NCI-H226 (cell line): ENCODE measurements at regions not wholly inside any gene's neighbourhood (a gene's known extent, or its start where the extent isn't known, plus 50 kb on each side); places are given as distances from the start of the nearest gene placed in this dataset.

ENCODE experiments used
- DNase-seq: peaks from one replicate; pipeline ENCODE4 v3.0.0-alpha.2; 2015

DNA sequence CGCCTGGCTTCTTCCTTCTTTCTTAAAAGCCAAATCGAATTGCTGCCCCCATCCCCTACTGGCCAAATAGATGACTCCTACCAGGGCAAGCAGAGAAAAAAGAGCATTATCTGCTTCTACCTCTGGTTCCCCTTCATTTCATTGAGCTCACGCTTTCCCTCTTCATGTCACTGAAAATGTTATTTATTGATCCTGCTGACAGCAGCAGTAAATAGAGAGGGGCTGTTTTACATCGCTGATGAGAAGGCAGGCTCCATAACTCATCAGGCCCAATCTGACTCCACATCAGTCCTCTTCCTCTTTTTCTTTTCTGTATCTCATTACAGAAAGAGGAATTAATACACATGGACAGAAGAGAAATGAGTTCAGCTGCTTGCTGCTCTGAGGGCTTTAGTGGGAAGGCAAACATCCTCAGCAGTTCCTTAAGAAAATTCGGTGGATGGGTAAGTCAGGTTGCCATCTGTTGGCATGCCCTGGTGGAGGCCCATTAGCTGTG is 904.1 kb downstream of the KCNMA1 start:
- DNase-seq: no peak

DNA sequence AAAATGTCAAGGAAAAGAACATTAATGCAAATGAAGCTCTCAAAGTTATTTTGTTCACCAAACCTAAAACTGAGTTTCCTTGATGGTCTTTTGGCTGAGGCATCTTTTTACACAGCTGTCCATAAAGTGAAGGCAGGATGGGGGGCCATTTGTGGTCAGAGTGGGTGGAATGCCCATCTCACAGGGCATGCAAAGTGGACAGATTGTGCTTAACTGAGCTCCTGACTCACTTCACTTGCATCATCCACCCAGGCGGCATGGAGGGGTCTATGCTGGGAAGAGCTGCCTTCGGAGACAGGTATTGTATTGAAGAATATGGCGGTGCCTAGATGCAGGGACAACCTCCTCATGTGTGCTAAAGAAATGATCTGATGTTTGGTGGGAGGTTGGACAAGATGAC is 905.3 kb downstream of the KCNMA1 start:
- DNase-seq: no peak

DNA sequence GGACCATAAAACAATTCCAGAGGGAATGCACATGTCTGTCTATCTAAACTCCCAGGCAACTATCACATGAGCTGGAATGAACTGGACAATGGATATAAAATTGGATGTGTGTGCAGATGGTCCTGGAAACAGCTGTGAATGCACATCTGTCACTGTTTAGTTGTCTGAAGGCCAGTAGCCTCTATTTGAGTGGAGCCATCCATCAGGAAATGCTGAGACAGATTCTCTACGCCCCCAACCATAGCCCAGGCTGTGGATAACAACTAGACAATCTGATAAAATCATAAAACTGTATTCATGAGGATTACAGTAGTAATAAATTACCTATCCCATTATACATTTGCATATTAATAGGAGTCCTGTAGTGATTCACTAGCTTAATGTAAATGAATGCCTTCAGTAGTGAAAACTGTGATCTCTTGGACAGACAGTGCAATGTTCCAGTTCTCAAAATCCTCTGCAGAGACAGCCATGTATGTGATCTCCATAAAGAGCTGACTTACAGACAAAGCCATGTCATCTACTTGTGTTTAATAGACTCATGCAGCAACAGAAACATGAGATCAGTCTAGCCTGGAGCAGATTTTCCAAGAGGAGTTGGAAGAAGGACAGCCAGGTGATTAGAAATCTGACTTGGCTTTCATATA is 907.6 kb downstream of the KCNMA1 start:
- DNase-seq: no peak

DNA sequence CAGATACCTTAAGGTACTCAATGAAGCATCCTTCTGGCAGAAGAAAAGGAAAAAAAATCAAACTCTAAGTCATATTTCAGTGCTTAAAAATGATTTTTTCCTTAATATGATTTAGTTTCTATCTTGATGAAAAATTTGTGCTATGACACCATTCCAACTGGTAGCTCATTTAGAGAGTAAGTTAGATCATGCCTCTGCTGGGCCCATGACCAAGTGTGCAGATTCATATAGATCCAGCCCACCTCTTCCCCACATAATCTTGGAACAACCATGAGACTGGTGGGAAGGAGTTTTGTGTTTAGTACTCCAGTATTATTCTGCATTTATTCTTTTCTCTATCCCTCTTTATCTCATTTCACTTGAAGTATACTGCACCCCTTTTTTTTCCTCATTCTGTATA is 908.3 kb downstream of the KCNMA1 start:
- DNase-seq: no peak

DNA sequence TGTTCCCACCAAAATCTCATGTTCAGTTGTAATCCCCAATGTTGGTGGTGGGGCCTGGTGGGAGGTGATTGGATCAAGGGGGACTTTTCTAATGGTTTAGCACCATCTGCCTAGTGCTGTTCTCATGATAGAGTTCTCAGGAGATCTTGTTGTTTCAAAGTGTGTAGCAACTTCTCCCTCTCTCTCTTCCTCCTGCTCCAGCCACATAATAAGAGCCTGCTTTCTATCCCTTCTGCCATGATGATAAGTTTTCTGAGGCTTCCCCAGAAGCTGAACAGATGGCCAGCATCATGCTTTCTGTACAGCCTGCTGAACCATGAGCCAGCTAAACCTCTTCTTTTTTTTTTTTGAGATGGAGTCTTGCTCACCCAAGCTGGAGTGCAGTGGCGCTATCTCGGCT is 910.6 kb downstream of the KCNMA1 start:
- no peak for DNase-seq

DNA sequence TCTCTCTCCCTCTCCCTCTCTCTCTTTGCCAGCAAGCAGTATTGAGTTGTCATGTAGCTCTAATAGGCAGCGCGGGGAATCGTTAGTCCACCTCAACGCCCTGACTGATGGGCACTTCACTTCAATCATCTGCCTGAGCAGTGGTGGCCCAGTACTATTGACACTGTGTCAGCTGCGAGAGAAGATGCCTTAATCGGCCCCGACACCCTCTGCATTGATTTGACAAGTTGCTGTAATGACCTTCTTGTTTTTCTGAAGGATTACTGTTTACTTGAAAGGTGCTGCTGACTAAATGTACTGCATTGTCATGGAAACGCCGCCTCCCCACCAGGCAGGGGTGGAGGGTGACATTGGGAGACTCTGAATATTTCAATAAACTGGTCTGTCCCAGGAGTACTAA is 913.8 kb downstream of the KCNMA1 start:
- no peak for DNase-seq

DNA sequence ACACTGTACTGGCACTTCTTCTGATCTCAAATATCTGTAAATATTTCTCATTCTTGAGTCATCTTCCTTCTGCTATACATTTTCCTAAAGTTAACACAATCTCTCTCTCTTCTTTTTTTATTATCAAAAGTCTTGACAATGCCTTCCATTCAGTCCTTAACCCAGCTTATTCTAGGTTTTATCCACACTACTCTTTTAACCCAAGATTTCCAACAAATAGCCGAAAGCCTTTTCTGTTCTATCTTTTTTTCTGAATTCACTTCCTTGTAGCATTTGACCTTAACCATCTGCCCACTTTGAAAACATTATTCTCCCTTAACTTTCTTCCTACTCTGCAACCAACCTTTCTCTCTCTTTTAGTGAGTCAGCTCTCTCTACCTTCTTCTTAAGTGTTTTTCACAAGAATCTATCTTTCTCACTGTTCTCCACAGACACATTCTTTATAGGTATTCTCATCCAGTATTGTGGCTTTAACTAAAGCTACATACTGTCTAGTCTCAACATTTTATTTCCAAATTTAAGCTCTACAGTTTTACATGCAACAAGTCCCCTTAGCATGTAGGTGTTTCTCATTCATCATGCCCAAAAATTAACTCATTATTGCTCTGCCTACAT is 915.6 kb downstream of the KCNMA1 start:
- DNase-seq: no peak

DNA sequence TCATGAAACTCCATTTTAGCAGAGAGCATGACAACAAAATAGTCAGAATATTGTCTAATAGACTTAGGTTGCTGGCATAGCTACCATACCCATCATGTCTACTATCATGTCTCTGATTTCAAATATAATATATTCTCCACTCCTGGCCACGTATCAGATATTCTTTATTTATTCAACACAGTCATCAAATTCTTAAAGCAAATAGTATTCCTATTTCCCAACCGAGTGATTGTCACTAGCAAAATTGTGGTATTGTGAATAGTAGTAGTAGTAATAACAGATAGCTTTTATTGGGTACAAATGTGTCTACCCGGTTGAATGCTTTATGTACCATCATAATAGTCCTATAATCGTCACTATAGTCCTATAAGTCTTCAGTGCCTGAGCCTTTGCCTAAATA is 918.6 kb downstream of the KCNMA1 start:
- no peak for DNase-seq

DNA sequence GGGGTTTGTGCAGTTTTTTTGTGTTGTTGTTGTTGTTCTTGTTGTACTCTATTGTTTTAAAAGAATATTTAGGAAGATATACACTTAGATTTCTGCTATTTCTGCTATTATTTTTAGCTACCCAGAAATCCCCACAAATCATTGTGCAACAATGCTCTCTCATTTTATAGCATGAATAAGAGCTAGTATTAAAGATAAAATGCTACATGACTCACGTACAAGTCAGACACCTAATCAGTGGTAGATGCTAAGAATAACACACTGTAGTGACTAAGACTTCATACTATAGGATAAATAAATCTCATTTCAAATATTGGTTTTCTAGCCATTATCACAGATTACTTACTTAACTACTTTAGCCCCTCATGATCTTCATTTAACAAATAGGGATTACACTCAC is 920.5 kb downstream of the KCNMA1 start:
- peak; percentile 81 for DNase-seq

DNA sequence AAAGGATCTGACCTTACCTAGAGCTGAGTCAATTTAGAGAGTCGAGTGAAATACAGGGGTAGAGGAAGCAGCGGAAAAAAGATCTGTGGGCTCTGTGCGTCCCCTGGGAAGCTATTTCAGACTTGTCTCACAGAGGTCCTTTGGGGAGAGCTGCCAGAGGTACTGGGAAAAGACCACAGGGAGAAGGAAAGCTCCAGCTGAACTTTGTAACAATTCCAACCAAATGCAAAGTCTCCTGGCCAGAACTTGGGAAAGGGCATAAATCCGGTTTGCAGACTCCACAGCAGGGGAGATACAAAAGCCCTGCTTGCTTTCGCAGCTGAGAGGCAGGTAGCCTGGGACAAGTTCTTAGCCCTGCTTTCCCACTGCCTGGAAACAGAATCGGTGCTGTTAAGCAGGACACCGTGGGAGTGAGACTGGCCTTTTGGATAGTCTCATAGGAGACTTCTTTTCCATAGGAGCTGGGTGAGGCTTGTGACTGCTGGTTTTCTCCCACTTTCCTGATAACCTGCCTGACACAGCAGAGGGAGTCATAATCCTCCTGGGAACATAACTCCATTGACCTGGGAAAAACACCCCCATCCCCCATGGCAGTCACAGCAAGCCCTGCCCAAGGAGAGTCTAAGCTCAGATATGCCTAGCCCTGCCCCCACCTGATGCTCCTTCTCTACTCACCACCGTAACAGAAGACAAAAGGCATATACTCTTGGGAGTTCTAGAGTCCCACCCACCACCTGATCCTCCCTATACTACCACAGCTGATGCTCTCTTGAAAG is 926.2 kb downstream of the KCNMA1 start:
- no peak for DNase-seq

DNA sequence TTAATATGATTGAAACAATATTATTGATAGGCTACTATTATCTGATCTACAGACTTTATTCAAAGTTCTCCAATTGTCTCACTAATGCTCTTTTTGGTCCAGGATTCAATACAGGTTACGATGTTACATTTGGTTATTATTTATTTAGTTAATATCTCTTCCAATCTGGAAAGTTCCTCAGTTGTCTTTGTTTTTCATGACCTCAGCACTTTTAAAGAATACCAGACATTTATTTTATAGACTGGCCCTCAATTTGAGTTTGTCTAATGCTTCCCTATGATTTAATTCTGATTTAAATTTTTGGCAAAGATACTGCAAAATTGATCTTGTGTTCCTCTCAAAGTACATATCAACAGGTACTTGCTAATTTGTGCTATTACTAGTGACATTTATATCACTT is 937.4 kb downstream of the KCNMA1 start:
- DNase-seq: no peak

DNA sequence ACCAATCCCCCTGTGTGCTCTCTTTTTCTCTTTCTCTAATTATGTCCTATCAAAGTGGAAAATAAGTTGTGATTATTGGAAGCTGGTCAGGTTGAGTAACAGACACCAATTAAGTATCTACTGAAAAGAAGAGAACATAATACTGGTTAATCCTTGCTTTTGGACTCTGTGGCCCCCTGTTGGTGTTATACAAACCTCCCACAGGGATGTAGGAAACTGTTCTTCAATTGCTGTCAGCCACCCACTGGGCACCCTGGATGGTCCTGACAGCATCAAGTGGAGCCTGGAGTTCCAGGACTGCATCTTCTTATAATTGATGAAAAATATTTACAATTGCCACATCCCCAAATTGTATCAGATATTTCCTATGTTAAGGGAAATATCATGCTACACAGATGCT is 939.7 kb downstream of the KCNMA1 start:
- DNase-seq: no peak

DNA sequence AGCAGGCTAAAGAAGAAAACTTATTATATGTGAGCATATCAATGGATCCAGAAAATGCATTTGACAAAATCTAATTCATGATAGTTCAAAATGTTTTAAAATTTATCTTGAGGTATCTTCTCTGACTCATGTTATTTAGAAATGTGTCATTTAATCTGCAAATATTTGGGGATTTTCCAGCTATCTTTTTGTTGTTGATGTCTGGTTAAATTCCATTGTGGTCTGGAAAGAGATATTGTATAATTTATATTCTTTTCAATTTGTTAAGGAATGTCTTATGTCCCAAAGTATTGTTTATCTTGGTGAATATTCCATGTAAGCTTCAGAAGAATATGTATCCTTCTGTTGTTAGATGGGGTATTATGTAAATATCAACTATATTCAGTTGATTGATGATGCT is 942.5 kb downstream of the KCNMA1 start:
- DNase-seq: no peak

DNA sequence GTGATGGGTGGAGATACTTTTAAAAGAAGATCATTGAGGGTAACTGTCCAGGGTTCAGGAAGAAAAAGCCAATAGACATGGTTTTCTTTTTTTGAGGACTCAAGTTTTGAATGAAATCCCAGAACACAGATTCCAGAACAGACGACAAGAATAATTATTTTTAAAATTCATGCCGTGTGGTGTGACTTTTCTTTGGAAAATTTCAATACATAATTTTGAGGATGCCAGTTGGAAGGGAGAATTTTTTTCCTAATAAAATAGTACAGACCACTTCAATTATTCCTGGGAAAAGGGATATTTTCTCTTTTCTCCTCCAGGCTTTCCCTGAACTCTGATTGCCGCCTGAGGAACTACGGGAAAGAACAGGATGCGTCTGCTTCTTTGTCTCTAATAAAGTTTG is 951.4 kb downstream of the KCNMA1 start:
- no peak for DNase-seq

DNA sequence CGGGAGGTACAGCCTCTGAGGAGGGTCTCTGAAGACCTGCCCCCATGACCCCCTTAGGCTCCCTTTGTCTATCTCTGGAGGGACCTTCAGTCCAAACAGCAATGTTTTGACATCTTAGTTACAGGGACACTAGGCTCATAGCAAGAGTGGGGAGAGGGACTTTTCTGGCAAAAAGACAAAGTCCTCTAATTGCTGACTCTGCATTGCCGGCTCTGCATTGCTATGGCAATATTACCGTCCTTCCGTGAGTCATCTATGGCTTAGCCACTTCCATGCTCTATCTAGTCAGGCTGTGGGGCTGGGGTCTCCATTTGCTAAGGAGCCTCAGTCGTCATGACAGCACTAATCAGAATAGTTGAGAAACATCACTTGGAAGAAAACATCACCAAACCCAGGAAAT is 952.6 kb downstream of the KCNMA1 start:
- no peak for DNase-seq

DNA sequence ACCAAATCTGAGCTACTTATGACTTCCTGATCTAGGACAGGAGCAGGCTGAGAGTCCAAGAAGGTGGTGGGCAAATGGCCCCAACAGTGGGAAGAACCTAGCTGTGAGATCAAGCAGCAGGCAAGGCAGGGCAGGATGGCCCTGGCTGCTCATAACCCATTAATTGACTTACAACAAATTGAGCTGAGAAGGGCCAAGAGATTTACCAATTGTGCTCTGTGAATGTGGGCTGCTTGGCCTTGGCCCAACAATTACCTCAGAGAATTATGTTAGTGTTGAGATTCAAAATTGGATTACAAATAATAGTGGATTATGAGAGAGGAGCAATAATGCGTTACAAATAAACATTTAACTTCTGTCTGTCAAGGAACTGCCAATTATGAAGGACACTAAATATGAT is 956.5 kb downstream of the KCNMA1 start:
- no peak for DNase-seq

DNA sequence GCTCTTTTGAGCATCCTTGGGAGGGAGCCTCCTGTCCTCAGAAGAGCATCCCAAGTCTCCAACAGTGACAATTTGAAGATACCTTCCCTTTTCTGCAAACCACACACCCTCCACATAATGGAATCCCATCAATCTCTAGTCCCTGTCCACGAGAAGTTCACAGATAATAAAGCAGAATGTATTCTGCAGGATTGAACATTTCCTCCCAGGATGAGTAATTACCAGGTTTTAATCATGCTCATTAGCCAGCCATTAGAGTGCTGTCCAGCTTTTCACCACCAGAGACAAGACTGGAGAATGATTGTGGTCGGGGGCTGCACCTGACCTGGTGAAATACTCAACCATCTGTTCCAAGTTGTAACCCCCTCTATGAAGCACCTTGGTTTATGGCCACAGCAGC is 958.6 kb downstream of the KCNMA1 start:
- no peak for DNase-seq

DNA sequence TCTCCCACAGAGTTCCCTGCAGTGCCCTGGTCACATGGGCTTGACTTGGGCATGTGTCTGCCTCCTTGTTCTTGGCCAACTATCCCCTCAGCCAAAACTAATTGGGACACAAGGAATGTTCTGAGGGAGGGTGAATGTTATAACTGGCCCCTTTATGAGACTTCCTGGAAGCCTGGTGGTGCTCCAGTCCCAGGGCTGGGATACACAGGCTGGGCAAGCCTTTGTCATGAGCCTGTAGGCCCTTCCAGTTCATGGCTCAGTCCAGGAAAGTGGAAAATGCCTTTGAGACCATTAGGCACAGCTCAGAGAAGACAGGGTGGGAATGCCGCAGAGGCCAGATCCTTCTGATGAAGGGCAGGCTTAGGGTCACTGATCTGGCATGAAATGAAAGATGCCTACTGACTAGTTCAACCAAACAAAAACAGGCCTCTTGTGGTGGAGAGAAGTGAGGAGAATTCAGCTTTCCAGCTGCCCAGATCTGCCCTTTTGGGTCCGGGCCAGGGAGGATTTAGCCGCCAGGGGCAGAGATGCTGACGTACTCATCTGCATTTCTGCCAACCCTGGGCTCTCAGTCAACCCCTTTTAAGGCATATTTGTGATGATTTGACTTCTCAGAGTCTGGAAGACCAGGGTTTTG is 961.5 kb downstream of the KCNMA1 start:
- no peak for DNase-seq

DNA sequence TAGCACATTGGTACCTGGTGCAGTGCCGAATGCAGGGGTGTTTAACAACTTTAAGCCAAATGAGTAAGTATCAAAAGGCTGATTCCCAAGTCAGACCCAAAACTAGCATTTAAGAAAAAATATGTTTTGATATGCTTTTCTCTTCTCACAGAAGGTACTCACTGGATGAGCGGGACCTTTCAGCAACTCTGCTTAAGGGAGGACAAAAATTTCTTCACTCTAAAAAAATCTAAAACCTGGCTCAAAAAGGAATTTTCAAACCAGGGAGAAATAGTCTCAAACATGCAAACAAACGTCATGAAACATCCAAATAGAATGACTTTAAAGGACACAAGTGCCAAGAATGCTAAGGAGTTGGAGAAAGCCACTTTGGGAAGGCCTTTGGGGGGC is 962.1 kb downstream of the KCNMA1 start:
- DNase-seq: no peak

DNA sequence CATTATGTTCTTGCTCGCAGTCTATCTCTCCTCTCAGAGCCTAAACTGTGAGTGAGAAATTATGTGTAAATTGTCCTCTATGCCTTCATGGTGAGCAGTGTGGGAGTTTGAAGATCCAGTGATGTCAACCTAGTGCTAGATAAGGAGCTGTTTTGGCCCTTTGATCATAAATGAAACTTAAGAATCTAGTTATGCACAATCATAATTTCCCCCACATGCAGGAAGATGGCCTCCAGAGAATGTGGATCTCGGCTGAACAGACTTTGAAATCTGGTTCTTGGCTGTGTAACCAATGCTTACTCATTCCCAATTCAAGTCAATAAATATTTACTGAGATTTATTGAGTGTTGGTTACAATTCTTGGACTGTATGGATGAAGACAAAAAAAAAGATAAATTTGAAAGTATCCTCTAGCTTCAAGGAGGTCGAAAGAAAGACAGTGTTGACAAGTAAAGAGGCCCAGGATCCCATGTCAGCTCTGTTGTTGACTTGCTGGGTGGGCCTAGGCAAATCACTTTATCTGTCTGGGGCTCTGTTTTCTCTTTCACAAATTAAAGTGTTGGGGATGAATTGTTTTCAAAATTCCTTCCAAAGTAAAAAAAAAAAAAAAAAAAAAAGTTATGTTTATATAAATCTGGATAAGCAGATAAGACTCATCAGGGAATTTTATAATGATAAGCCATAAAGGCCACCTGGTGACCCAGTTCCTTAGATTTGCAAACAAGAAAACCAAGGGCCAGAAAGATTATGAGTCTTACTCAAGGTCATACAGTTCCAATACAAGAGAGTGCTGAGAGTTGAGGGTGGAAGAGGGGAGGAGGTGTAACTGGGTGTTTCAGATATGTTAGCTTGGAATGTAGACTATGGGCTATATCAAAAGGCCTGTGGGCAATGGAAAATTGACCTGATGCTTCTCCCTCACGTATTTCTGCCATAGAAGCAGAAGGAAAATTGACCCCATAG is 969.9 kb downstream of the KCNMA1 start:
- no peak for DNase-seq

DNA sequence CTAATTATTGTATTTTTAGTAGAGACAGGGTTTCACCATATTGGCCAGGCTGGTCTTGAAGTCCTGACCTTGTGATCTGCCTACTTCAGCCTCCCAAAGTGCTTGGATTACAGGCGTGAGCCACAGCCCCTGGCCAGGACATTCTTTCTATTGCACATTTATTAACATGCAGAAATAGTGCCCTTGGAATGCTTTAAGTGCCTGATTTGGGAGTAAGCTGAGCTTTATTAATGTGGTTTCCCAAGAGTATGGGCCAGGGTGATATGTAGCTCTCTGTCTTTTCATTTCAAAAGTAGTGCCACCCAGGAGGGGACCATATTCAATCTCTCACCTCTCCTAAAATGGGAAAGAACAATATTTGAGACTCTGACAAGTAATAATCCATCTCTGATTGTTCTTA is 970.7 kb downstream of the KCNMA1 start:
- no peak for DNase-seq

DNA sequence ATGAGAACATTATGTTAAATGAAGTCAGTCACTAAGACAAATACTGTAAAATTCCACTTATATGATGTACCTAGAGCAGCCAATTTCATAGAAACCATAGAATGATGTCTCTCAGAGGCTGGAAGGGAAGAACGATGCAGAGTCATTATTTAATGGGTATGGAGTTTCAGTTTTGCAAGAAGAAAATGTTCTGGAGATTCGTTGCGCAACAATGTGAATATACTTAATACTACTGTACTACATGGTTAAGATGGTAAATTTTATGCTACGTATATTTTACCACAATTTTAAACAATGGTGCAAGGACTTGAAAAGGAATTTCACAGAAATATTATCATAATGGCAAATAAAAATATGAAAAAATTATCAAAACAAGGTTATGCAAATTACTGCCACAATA is 972.6 kb downstream of the KCNMA1 start:
- no peak for DNase-seq
